ENCODE measurements at regions not wholly inside any gene's neighbourhood (a gene's known extent, or its start where the extent isn't known, plus 50 kb on each side); places are given as distances from the start of the nearest gene placed in this dataset.
"Not testable (repeated sequence)": the region's sequence is repeated elsewhere in the genome, so short reads cannot be mapped to it uniquely, and the experiment has no call there.

- no peak overlapping the region for H3K4me3 Mint-ChIP-seq
- no peaks in the 10 kb centered on the region for H3K9me3 Mint-ChIP-seq
- no peak for DNase-seq
- H3K27me3 Mint-ChIP-seq = peaks cover 10% of the 10 kb centered on the region
- H3K36me3 Mint-ChIP-seq (ENCODE audit: low read depth) = no peaks in the 10 kb centered on the region
- H3K4me1 Mint-ChIP-seq (ENCODE audit: low read depth) = no peaks in the 10 kb centered on the region
- no peak overlapping the region for H3K27ac Mint-ChIP-seq
These were observed 76.0 kb upstream of the PIP5K1B start for GRCh38 chr9:68629042-68629441.

GRCh38 chr9:68631811-68632210, 73.2 kb upstream of the PIP5K1B start:
- Mint-ChIP-seq H3K4me1 (ENCODE audit: low read depth) (no peaks in the 10 kb centered on the region), H3K27ac (no peak overlapping the region), H3K4me3 (no peak overlapping the region), H3K9me3 (no peaks in the 10 kb centered on the region), H3K36me3 (ENCODE audit: low read depth) (no peaks in the 10 kb centered on the region), H3K27me3 (peaks cover 7% of the 10 kb centered on the region)
- DNase-seq = no peak

- Mint-ChIP-seq H3K4me1 (ENCODE audit: low read depth) (peaks cover 5% of the 10 kb centered on the region), H3K36me3 (ENCODE audit: low read depth) (no peaks in the 10 kb centered on the region), H3K4me3 (no peak overlapping the region), H3K27ac (no peak overlapping the region), H3K27me3 (peaks cover 7% of the 10 kb centered on the region), H3K9me3 (no peaks in the 10 kb centered on the region)
- no peak for DNase-seq
These were observed 68.0 kb upstream of the PIP5K1B start for GRCh38 chr9:68637020-68637419.

GRCh38 chr9:68639261-68639660, 65.8 kb upstream of the PIP5K1B start:
- H3K36me3 Mint-ChIP-seq (ENCODE audit: low read depth); H3K27ac Mint-ChIP-seq; H3K9me3 Mint-ChIP-seq; DNase-seq; H3K4me1 Mint-ChIP-seq (ENCODE audit: low read depth); H3K4me3 Mint-ChIP-seq; H3K27me3 Mint-ChIP-seq: not testable (repeated sequence)

GRCh38 chr9:68640421-68641089, 64.5 kb upstream of the PIP5K1B start:
- peaks cover 10% of the 10 kb centered on the region for H3K4me1 Mint-ChIP-seq (ENCODE audit: low read depth)
- H3K27ac Mint-ChIP-seq = no peak overlapping the region
- peaks cover 7% of the 10 kb centered on the region for H3K27me3 Mint-ChIP-seq
- no peaks in the 10 kb centered on the region for H3K9me3 Mint-ChIP-seq
- DNase-seq = no peak
- H3K4me3 Mint-ChIP-seq = no peak overlapping the region
- no peaks in the 10 kb centered on the region for H3K36me3 Mint-ChIP-seq (ENCODE audit: low read depth)

- no peak overlapping the region for H3K4me3 Mint-ChIP-seq
- H3K4me1 Mint-ChIP-seq (ENCODE audit: low read depth) = peaks cover 11% of the 10 kb centered on the region
- H3K9me3 Mint-ChIP-seq = no peaks in the 10 kb centered on the region
- H3K27ac Mint-ChIP-seq = no peak overlapping the region
- DNase-seq = no peak
- no peaks in the 10 kb centered on the region for H3K36me3 Mint-ChIP-seq (ENCODE audit: low read depth)
- peaks cover 7% of the 10 kb centered on the region for H3K27me3 Mint-ChIP-seq
These were observed 60.9 kb upstream of the PIP5K1B start for GRCh38 chr9:68643901-68644809.

- peaks cover 12% of the 10 kb centered on the region for H3K4me1 Mint-ChIP-seq (ENCODE audit: low read depth)
- H3K27ac Mint-ChIP-seq = no peak overlapping the region
- H3K27me3 Mint-ChIP-seq = peaks cover 10% of the 10 kb centered on the region
- H3K4me3 Mint-ChIP-seq = no peak overlapping the region
- no peak for DNase-seq
- no peaks in the 10 kb centered on the region for H3K36me3 Mint-ChIP-seq (ENCODE audit: low read depth)
- H3K9me3 Mint-ChIP-seq = no peaks in the 10 kb centered on the region
These were observed 60.2 kb upstream of the PIP5K1B start for GRCh38 chr9:68644831-68645230.

GRCh38 chr9:68648164-68648563, 56.9 kb upstream of the PIP5K1B start:
- peaks cover 35% of the 10 kb centered on the region for H3K4me1 Mint-ChIP-seq (ENCODE audit: low read depth)
- H3K9me3 Mint-ChIP-seq = no peaks in the 10 kb centered on the region
- no peaks in the 10 kb centered on the region for H3K36me3 Mint-ChIP-seq (ENCODE audit: low read depth)
- H3K27ac Mint-ChIP-seq = no peak overlapping the region
- peaks cover 12% of the 10 kb centered on the region for H3K27me3 Mint-ChIP-seq
- DNase-seq = no peak
- H3K4me3 Mint-ChIP-seq = no peak overlapping the region

- peaks cover 14% of the 10 kb centered on the region for H3K27me3 Mint-ChIP-seq
- H3K4me3 Mint-ChIP-seq = no peak overlapping the region
- H3K36me3 Mint-ChIP-seq (ENCODE audit: low read depth) = no peaks in the 10 kb centered on the region
- H3K4me1 Mint-ChIP-seq (ENCODE audit: low read depth) = peaks cover 42% of the 10 kb centered on the region
- H3K27ac Mint-ChIP-seq = no peak overlapping the region
- DNase-seq = no peak
- H3K9me3 Mint-ChIP-seq = no peaks in the 10 kb centered on the region
These were observed 56.1 kb upstream of the PIP5K1B start for GRCh38 chr9:68648971-68649370.

GRCh38 chr9:68651280-68651893, 53.7 kb upstream of the PIP5K1B start:
- H3K4me1 Mint-ChIP-seq (ENCODE audit: low read depth) = peaks cover 44% of the 10 kb centered on the region
- no peak for DNase-seq
- no peaks in the 10 kb centered on the region for H3K36me3 Mint-ChIP-seq (ENCODE audit: low read depth)
- H3K9me3 Mint-ChIP-seq = no peaks in the 10 kb centered on the region
- peaks cover 19% of the 10 kb centered on the region for H3K27me3 Mint-ChIP-seq
- peak overlapping the region; percentile 31 for H3K4me3 Mint-ChIP-seq
- peak overlapping the region; percentile 84 for H3K27ac Mint-ChIP-seq

GRCh38 chr9:68653141-68653595, 51.9 kb upstream of the PIP5K1B start:
- no peak overlapping the region for H3K4me3 Mint-ChIP-seq
- peak overlapping the region; percentile 84 for H3K27ac Mint-ChIP-seq
- H3K27me3 Mint-ChIP-seq = peaks cover 33% of the 10 kb centered on the region
- no peaks in the 10 kb centered on the region for H3K9me3 Mint-ChIP-seq
- H3K4me1 Mint-ChIP-seq (ENCODE audit: low read depth) = peaks cover 44% of the 10 kb centered on the region
- H3K36me3 Mint-ChIP-seq (ENCODE audit: low read depth) = no peaks in the 10 kb centered on the region
- DNase-seq = no peak

- peaks cover 44% of the 10 kb centered on the region for H3K4me1 Mint-ChIP-seq (ENCODE audit: low read depth)
- H3K9me3 Mint-ChIP-seq = no peaks in the 10 kb centered on the region
- no peak overlapping the region for H3K4me3 Mint-ChIP-seq
- peaks cover 38% of the 10 kb centered on the region for H3K27me3 Mint-ChIP-seq
- DNase-seq = no peak
- no peak overlapping the region for H3K27ac Mint-ChIP-seq
- no peaks in the 10 kb centered on the region for H3K36me3 Mint-ChIP-seq (ENCODE audit: low read depth)
These were observed 51.0 kb upstream of the PIP5K1B start for GRCh38 chr9:68654075-68654474.

Data from activated T-cell treated with anti-CD3 and anti-CD28 coated beads, Interleukin-2, amount 50 U/mL, for 24 hours (primary cell).